Loucy (cell line): ENCODE measurements at regions not wholly inside any gene's neighbourhood (a gene's known extent, or its start where the extent isn't known, plus 50 kb on each side); places are given as distances from the start of the nearest gene placed in this dataset.

Experiments used
- EZH2phosphoT487 ChIP-seq: fragments of 200-600 bp; IDR thresholded peaks from 2 replicates; pipeline ENCODE4 v1.6.1; 2018; ENCODE audit warnings: antibody characterized with exemption, mild to moderate bottlenecking, moderate library complexity, borderline replicate concordance
- TF ChIP-seq, protein P1 (sequence below): fragments of 200-600 bp; sonication (generic); conservative IDR thresholded peaks from 2 replicates; pipeline ENCODE4 v1.5.1; 2014; ENCODE audit warnings: mild to moderate bottlenecking, antibody characterized with exemption, low read length

DNA sequence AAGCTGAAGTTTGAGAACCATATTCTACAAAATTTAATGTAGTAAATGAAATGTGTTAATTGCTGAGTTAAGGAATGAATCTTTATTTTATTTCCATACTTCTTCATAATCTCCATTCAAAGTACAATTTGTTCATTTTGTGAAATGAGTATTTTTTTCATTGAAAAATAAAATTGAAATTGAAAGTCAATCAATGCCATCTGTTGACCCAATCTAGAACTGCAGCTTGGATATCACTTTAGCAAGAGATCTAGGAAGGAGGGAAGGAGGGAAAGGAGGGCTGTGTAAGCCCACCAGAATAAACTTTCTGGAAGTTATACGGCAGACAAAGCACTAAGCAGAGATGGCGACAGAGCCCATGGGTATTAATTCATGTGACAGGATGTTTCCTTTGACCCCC, 128.4 kb downstream of the ZMAT1 start:
- TF ChIP-seq, protein P1, sequence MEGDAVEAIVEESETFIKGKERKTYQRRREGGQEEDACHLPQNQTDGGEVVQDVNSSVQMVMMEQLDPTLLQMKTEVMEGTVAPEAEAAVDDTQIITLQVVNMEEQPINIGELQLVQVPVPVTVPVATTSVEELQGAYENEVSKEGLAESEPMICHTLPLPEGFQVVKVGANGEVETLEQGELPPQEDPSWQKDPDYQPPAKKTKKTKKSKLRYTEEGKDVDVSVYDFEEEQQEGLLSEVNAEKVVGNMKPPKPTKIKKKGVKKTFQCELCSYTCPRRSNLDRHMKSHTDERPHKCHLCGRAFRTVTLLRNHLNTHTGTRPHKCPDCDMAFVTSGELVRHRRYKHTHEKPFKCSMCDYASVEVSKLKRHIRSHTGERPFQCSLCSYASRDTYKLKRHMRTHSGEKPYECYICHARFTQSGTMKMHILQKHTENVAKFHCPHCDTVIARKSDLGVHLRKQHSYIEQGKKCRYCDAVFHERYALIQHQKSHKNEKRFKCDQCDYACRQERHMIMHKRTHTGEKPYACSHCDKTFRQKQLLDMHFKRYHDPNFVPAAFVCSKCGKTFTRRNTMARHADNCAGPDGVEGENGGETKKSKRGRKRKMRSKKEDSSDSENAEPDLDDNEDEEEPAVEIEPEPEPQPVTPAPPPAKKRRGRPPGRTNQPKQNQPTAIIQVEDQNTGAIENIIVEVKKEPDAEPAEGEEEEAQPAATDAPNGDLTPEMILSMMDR: peak; percentile 55
- TF ChIP-seq EZH2phosphoT487: no peak
